SIG-M5 (cell line): ENCODE measurements at regions not wholly inside any gene's neighbourhood (a gene's known extent, or its start where the extent isn't known, plus 50 kb on each side); places are given as distances from the start of the nearest gene placed in this dataset.
"Not testable (repeated sequence)": the region's sequence is repeated elsewhere in the genome, so short reads cannot be mapped to it uniquely, and the experiment has no call there.

Experiments used
- DNase-seq: peaks from one replicate; lab custom pipeline; 2025; lab: John Stamatoyannopoulos, UW

GRCh38 chr16:85527042-85527766 is 85.9 kb upstream of the GSE1 start:
- no peak for DNase-seq

- no peak for DNase-seq
These were observed 85.3 kb upstream of the GSE1 start for GRCh38 chr16:85527767-85528297.

- DNase-seq: no peak
These were observed 84.4 kb upstream of the GSE1 start for GRCh38 chr16:85528528-85529387.

- no peak for DNase-seq
These were observed 83.4 kb upstream of the GSE1 start for GRCh38 chr16:85529489-85530369.

GRCh38 chr16:85530370-85530739 is 82.8 kb upstream of the GSE1 start:
- no peak for DNase-seq

- no peak for DNase-seq
These were observed 81.6 kb upstream of the GSE1 start for GRCh38 chr16:85531516-85531915.

GRCh38 chr16:85532147-85532546 is 81.0 kb upstream of the GSE1 start:
- DNase-seq: no peak

- not testable (repeated sequence) for DNase-seq
These were observed 79.5 kb upstream of the GSE1 start for GRCh38 chr16:85533593-85533992.

- no peak for DNase-seq
These were observed 78.4 kb upstream of the GSE1 start for GRCh38 chr16:85534536-85535351.

GRCh38 chr16:85535352-85536072 is 77.6 kb upstream of the GSE1 start:
- peak; percentile 29 for DNase-seq

GRCh38 chr16:85536073-85536410 is 77.1 kb upstream of the GSE1 start:
- DNase-seq: no peak

GRCh38 chr16:85536411-85537330 is 76.5 kb upstream of the GSE1 start:
- no peak for DNase-seq

GRCh38 chr16:85537331-85537788 is 75.8 kb upstream of the GSE1 start:
- no peak for DNase-seq

GRCh38 chr16:85537795-85538401 is 75.2 kb upstream of the GSE1 start:
- DNase-seq: no peak

GRCh38 chr16:85539084-85539483 is 74.0 kb upstream of the GSE1 start:
- no peak for DNase-seq

GRCh38 chr16:85539629-85540291 is 73.4 kb upstream of the GSE1 start:
- no peak for DNase-seq

GRCh38 chr16:85541181-85541580 is 71.9 kb upstream of the GSE1 start:
- DNase-seq: no peak

GRCh38 chr16:85541619-85541979 is 71.5 kb upstream of the GSE1 start:
- DNase-seq: no peak
